B cell (primary cell): ENCODE measurements at regions not wholly inside any gene's neighbourhood (a gene's known extent, or its start where the extent isn't known, plus 50 kb on each side); places are given as distances from the start of the nearest gene placed in this dataset.

Experiments
- ATAC-seq: fragments of 200-7000 bp; cut with Tn5 transposase; one replicate; pipeline ENCODE4 v1.10.0; 2021; ENCODE audit warnings: low read depth, mild to moderate bottlenecking, moderate number of reproducible peaks, moderate library complexity
- CTCF ChIA-PET: fragments of 350-600 bp; sonication (Branson Sonifier 250); formaldehyde crosslinking; loops from one replicate; lab custom pipeline; 2021; ENCODE audit warnings: antibody characterized with exemption, inconsistent platforms; lab: Charles Lee
- POLR2A ChIA-PET: fragments of 350-600 bp; sonication (Branson Sonifier 250); formaldehyde crosslinking; loops from one replicate; lab custom pipeline; 2021; ENCODE audit warnings: antibody characterized with exemption; lab: Charles Lee
- DNase-seq: peaks from one replicate; pipeline ENCODE4 v3.0.0; 2013
- H2AFZ ChIP-seq: 2 replicates; pipeline ENCODE4 v1.6.1; 2012; ENCODE audit warnings: mild to moderate bottlenecking, low read depth, low read length; ENCODE audit not compliant: insufficient read depth, poor library complexity, severe bottlenecking
- H3K27ac ChIP-seq, 2 donors: 1 replicate in 1 of 2; 2 replicates in 1 of 2; pipeline ENCODE4 v1.5.1; 2012 to 2013; ENCODE audit warnings: low read length in 2 of 2, mild to moderate bottlenecking in 2 of 2, moderate library complexity in 1 of 2
- H3K27me3 ChIP-seq, 4 experiments: fragments of 200-600 bp in 1 of 4; sonication (generic) in 1 of 4; replicated peaks in 1 of 4; 1 replicate in 2 of 4; 2 replicates in 2 of 4; pipeline versions ENCODE4 v1.6.1 to v1.7.0; 2013 to 2016; ENCODE audit warnings: low read length in 3 of 4, mild to moderate bottlenecking in 2 of 4, mixed read lengths in 1 of 4, moderate library complexity in 1 of 4; ENCODE audit not compliant: insufficient read depth in 4 of 4, control insufficient read depth in 3 of 4; ENCODE audit errors: control extremely low read depth in 1 of 4
- H3K36me3 ChIP-seq, 2 experiments: replicated peaks in 1 of 2; 1 replicate in 1 of 2; 2 replicates in 1 of 2; pipeline versions ENCODE4 v1.6.1 to v1.7.1; 2013; ENCODE audit warnings: low read length in 1 of 2; ENCODE audit not compliant: insufficient read depth in 2 of 2, control insufficient read depth in 1 of 2; ENCODE audit errors: control extremely low read depth in 1 of 2, extremely low read depth in 1 of 2
- H3K4me1 ChIP-seq, 2 donors: fragments of 200-600 bp in 1 of 2; sonication (generic) in 1 of 2; 1 replicate in 1 of 2; 2 replicates in 1 of 2; pipeline versions ENCODE4 v1.5.1 to v1.6.1; 2013 to 2017; ENCODE audit warnings: low read length in 2 of 2; ENCODE audit not compliant: control insufficient read depth in 2 of 2, insufficient read depth in 2 of 2
- H3K4me2 ChIP-seq: replicated peaks from 2 replicates; pipeline ENCODE3; 2012; ENCODE audit warnings: mild to moderate bottlenecking, low read depth, low read length; ENCODE audit not compliant: poor library complexity, severe bottlenecking
- H3K4me3 ChIP-seq, 5 experiments: fragments of 200-600 bp in 1 of 5; sonication (generic) in 1 of 5; 1 replicate in 3 of 5; 2 replicates in 2 of 5; pipeline versions ENCODE4 v1.5.1 to v1.7.0; 2011 to 2016; ENCODE audit warnings: low read length in 4 of 5, mild to moderate bottlenecking in 4 of 5, low read depth in 2 of 5, control low read depth in 1 of 5, moderate library complexity in 1 of 5; ENCODE audit not compliant: insufficient read depth in 1 of 5; ENCODE audit errors: control extremely low read depth in 1 of 5, extremely low read depth in 1 of 5
- H3K79me2 ChIP-seq: fragments of 200-600 bp; sonication (generic); one replicate; pipeline ENCODE4 v1.6.0; 2016; ENCODE audit warnings: low read length; ENCODE audit not compliant: control insufficient read depth, insufficient read depth
- H3K9ac ChIP-seq: fragments of 200-600 bp; sonication (generic); 2 replicates; pipeline ENCODE4 v1.6.1; 2017; ENCODE audit warnings: mild to moderate bottlenecking, low read length, moderate library complexity
- H3K9me3 ChIP-seq, 3 donors: one replicate each; pipeline versions ENCODE4 v1.6.1 to v1.7.1; 2013; ENCODE audit warnings: low read length in 2 of 3; ENCODE audit not compliant: control insufficient read depth in 2 of 3, insufficient read depth in 1 of 3; ENCODE audit errors: control extremely low read depth in 1 of 3
- H4K20me1 ChIP-seq: 2 replicates; pipeline ENCODE4 v1.6.0; 2012; ENCODE audit warnings: mild to moderate bottlenecking, low read length; ENCODE audit not compliant: insufficient read depth, control insufficient read depth, poor library complexity, severe bottlenecking
- H3K27ac Mint-ChIP-seq: one replicate; pipeline ENCODE4 v1.8.0; 2021; ENCODE audit warnings: mixed read lengths
- H3K27me3 Mint-ChIP-seq: one replicate; pipeline ENCODE4 v1.8.0; 2021; ENCODE audit warnings: mixed read lengths
- H3K4me1 Mint-ChIP-seq: one replicate; pipeline ENCODE4 v1.8.0; 2021; ENCODE audit warnings: mixed read lengths
- H3K4me3 Mint-ChIP-seq: one replicate; pipeline ENCODE4 v1.8.0; 2021; ENCODE audit warnings: mixed read lengths
- H3K9me3 Mint-ChIP-seq: one replicate; pipeline ENCODE4 v1.8.0; 2022; ENCODE audit warnings: mixed read lengths; ENCODE audit not compliant: insufficient read depth
- CTCF ChIP-seq: fragments of 200-600 bp; IDR thresholded peaks from one replicate; pipeline ENCODE4 v1.8.0; 2022; ENCODE audit warnings: antibody characterized with exemption, mild to moderate bottlenecking
- EZH2 ChIP-seq: IDR thresholded peaks from 2 replicates; pipeline ENCODE4 v1.6.1; 2012; ENCODE audit warnings: borderline replicate concordance, low read depth, mild to moderate bottlenecking, moderate library complexity, low read length; ENCODE audit not compliant: insufficient read depth, poor library complexity, severe bottlenecking
- WGBS: methylation state at CpG from one replicate; pipeline ENCODE4 v1.1.5; 2013; ENCODE audit warnings: missing lambda C conversion rate; ENCODE audit not compliant: insufficient coverage; 5-methylcytosine and 5-hydroxymethylcytosine counted together
- intact Hi-C: fragments of 100-400 bp; cut with micrococcal nuclease; formaldehyde crosslinking; loops from one replicate; pipeline ENCODE4 v1.10.0; 2022

- POLR2A ChIA-PET, result no interaction called here
- intact Hi-C loops, result no loop called here
These were observed 102.8 kb downstream of the FOXL1 start for GRCh38 chr16:86681031-86681756.

More at GRCh38 chr16:86681031-86681756, 102.8 kb downstream of the FOXL1 start:
- Histone ChIP-seq H3K9me3 (peaks cover 0 to 18% (median 0%) of the 10 kb centered on the region in 3 donors), H3K4me1 (no peaks in the 10 kb centered on the region), H3K79me2 (no peaks in the 10 kb centered on the region), H3K9ac (no peak overlapping the region), H3K36me3 (no peaks in the 10 kb centered on the region), H2AFZ (no peak overlapping the region), H4K20me1 (no peaks in the 10 kb centered on the region), H3K27me3 (peaks cover 0 to 11% (median 0%) of the 10 kb centered on the region in 4 experiments), H3K4me2 (no peak overlapping the region), H3K4me3 (no peak overlapping the region), H3K27ac (no peak overlapping the region)
- H3K4me1 Mint-ChIP-seq, result no peaks in the 10 kb centered on the region
- peaks cover 20% of the 10 kb centered on the region for H3K27me3 Mint-ChIP-seq
- DNase-seq (no peak), ATAC-seq (no peak)
- H3K4me3 Mint-ChIP-seq, result no peak overlapping the region
- no peak for TF ChIP-seq CTCF
- TF ChIP-seq EZH2, result no peak
- 80% methylated on average over 28 of the region's 37 CpGs for WGBS
- CTCF ChIA-PET, result no interaction called here
- no peaks in the 10 kb centered on the region for H3K9me3 Mint-ChIP-seq
- H3K27ac Mint-ChIP-seq, result no peak overlapping the region
